ENCODE measurements at regions not wholly inside any gene's neighbourhood (a gene's known extent, or its start where the extent isn't known, plus 50 kb on each side); places are given as distances from the start of the nearest gene placed in this dataset.

- Mint-ChIP-seq H3K27ac (no peak overlapping the region), H3K4me1 (ENCODE audit: unreplicated experiment) (peaks cover 14% of the 10 kb centered on the region), H3K4me3 (no peak overlapping the region), H3K27me3 (no peaks in the 10 kb centered on the region), H3K9me3 (no peaks in the 10 kb centered on the region), H3K36me3 (peaks cover 3% of the 10 kb centered on the region)
- TF ChIP-seq, protein P1, sequence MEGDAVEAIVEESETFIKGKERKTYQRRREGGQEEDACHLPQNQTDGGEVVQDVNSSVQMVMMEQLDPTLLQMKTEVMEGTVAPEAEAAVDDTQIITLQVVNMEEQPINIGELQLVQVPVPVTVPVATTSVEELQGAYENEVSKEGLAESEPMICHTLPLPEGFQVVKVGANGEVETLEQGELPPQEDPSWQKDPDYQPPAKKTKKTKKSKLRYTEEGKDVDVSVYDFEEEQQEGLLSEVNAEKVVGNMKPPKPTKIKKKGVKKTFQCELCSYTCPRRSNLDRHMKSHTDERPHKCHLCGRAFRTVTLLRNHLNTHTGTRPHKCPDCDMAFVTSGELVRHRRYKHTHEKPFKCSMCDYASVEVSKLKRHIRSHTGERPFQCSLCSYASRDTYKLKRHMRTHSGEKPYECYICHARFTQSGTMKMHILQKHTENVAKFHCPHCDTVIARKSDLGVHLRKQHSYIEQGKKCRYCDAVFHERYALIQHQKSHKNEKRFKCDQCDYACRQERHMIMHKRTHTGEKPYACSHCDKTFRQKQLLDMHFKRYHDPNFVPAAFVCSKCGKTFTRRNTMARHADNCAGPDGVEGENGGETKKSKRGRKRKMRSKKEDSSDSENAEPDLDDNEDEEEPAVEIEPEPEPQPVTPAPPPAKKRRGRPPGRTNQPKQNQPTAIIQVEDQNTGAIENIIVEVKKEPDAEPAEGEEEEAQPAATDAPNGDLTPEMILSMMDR (conservative IDR thresholded peaks at IDR 0.05), result no peak
- no peak for DNase-seq (ENCODE audit: extremely low spot score, unreplicated experiment)
Observed at GRCh38 chr17:63370696-63371095, 75.4 kb downstream of the CYB561 start.

DNA sequence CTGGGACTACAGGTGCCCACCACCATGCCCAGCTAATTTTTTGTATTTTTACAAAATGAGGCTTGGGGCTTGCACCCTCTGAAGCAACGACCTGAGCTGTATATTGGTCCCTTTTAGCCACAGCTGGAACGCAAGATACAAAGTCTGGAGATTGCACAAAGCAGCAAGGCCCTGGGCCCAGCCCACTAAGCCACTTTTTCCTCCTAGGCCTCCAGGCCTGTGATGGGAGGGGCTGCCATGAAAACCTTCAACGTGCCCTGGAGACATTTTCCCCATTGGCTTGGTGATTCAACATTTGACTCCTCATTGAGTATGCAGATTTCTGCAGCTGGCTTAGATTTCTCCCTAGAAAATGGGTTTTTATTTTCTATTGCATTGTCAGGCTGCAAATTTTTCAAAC, 69.2 kb downstream of the CYB561 start:
- H3K27me3 Mint-ChIP-seq, result peaks cover 3% of the 10 kb centered on the region
- H3K4me1 Mint-ChIP-seq (ENCODE audit: unreplicated experiment), result peaks cover 4% of the 10 kb centered on the region
- TF ChIP-seq, protein P1 (conservative IDR thresholded peaks at IDR 0.05), result no peak
- H3K27ac Mint-ChIP-seq, result no peak overlapping the region
- H3K4me3 Mint-ChIP-seq, result no peak overlapping the region
- peaks cover 8% of the 10 kb centered on the region for H3K9me3 Mint-ChIP-seq
- DNase-seq (ENCODE audit: extremely low spot score, unreplicated experiment), result no peak
- peaks cover 22% of the 10 kb centered on the region for H3K36me3 Mint-ChIP-seq

GRCh38 chr17:63378411-63379375, 67.4 kb downstream of the CYB561 start:
- TF ChIP-seq, protein P1 (conservative IDR thresholded peaks at IDR 0.05), result no peak
- peaks cover 3% of the 10 kb centered on the region for H3K27me3 Mint-ChIP-seq
- no peaks in the 10 kb centered on the region for H3K4me1 Mint-ChIP-seq (ENCODE audit: unreplicated experiment)
- no peak overlapping the region for H3K4me3 Mint-ChIP-seq
- H3K36me3 Mint-ChIP-seq, result peaks cover 30% of the 10 kb centered on the region
- no peak for DNase-seq (ENCODE audit: extremely low spot score, unreplicated experiment)
- H3K9me3 Mint-ChIP-seq, result peaks cover 8% of the 10 kb centered on the region
- H3K27ac Mint-ChIP-seq, result no peak overlapping the region

DNA sequence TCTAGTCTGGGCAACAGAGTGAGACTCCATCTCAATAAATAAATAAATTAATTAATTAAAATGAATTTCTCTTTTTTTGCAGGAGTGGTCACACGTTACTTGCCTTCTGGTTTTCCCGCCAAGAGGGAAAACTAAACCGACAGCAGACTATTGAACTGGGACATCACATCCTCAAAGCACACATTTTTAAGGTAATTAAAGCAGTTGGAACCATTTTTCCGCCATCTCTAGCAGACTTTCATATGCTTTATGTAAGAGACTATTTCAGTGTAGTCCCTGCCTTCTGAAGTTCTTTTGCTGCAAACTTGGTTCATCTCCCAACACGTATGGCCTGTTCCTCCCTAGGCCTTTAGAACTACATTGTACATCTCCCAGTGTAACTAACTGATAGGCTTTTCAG, 66.5 kb downstream of the CYB561 start:
- Mint-ChIP-seq H3K4me3 (no peak overlapping the region), H3K27ac (no peak overlapping the region), H3K4me1 (ENCODE audit: unreplicated experiment) (no peaks in the 10 kb centered on the region), H3K9me3 (peaks cover 8% of the 10 kb centered on the region), H3K27me3 (peaks cover 3% of the 10 kb centered on the region), H3K36me3 (peaks cover 30% of the 10 kb centered on the region)
- DNase-seq (ENCODE audit: extremely low spot score, unreplicated experiment), result no peak
- TF ChIP-seq, protein P1 (conservative IDR thresholded peaks at IDR 0.05), result no peak

DNA sequence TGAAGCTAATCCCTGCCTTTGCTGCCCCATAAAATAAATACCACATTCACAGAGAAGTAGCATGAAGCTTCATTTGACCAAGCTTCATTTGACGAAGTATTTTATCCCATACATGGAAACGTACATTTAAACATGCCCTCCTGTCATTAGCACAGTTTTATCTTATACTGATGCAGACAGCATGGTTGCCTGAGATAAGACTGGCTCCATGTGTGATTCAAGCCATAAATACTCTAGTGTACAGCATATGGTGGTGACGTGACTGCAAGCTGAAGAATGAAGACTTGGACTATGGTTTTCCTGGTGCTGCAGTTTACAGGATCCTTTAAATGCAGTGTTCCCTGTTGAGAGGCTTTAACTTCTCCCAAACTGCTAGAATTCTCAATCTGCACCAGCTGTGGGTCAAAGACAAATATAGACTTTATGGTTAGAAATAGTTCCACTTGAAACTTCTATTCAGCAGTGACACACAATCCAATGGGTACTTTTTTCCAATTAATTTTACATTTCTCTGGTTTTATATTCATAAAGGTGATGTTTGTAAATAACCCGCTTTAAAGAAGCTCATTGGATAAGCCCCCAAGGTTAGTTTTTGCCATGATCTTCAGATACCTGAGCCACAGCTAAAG, 64.9 kb downstream of the CYB561 start:
- Mint-ChIP-seq H3K4me3 (no peak overlapping the region), H3K27ac (no peak overlapping the region), H3K4me1 (ENCODE audit: unreplicated experiment) (no peaks in the 10 kb centered on the region), H3K36me3 (peaks cover 30% of the 10 kb centered on the region), H3K9me3 (peaks cover 8% of the 10 kb centered on the region), H3K27me3 (peaks cover 3% of the 10 kb centered on the region)
- DNase-seq (ENCODE audit: extremely low spot score, unreplicated experiment), result no peak
- TF ChIP-seq, protein P1 (conservative IDR thresholded peaks at IDR 0.05), result no peak

Data from type B pancreatic cell (in vitro differentiated cells).